ENCODE measurements at regions not wholly inside any gene's neighbourhood (a gene's known extent, or its start where the extent isn't known, plus 50 kb on each side); places are given as distances from the start of the nearest gene placed in this dataset.
"Not testable (repeated sequence)": the region's sequence is repeated elsewhere in the genome, so short reads cannot be mapped to it uniquely, and the experiment has no call there.

DNA sequence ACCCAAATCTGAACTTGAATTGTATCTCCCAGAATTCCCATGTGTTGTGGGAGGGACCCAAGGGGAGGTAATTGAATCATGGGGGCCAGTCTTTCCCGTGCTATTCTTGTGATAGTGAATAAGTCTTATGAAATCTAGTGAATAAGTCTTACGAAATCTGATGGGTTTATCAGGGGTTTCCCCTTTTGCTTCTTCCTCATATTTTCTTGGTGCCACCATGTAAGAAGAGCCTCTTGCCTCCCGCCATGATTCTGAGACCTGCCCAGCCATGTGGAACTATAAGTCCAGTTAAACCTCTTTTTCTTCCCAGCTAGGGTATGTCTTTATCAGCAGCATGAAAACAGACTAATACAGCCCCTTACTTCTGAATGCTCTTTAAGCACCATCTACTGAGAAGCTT is 343.2 kb upstream of the NOX3 start:
- intact Hi-C loops (cut with micrococcal nuclease); H2BK120ac ChIP-seq (ENCODE audit: low read depth, low read length); H3K9ac ChIP-seq (ENCODE audit: low read depth, low read length); POLR2A ChIA-PET (ENCODE audit: unreplicated experiment); H2AFZ ChIP-seq (replicated peaks; ENCODE audit: low read length, poor library complexity); H3K27ac ChIP-seq (ENCODE audit: insufficient read depth, low read length); DNase-seq; H3K56ac ChIP-seq (ENCODE audit: extremely low read depth, insufficient read depth, low read length); H2BK5ac ChIP-seq (ENCODE audit: low read depth, low read length, poor library complexity, severe bottlenecking); BruUV-seq (replicated peaks); H4K20me1 ChIP-seq (ENCODE audit: insufficient read depth, low read length); H3K9me3 ChIP-seq (ENCODE audit: control insufficient read depth, insufficient read depth, low read length); H3K27me3 ChIP-seq (ENCODE audit: control insufficient read depth, insufficient read depth, low read length); H4K8ac ChIP-seq (ENCODE audit: low read depth in 2 of 2, low read length in 2 of 2); H3K79me1 ChIP-seq (ENCODE audit: low read depth in 1 of 2, low read length in 2 of 2); H4K91ac ChIP-seq (ENCODE audit: insufficient read depth, low read depth, low read length); H2AK9ac ChIP-seq (replicated peaks; ENCODE audit: low read depth, low read length, poor library complexity); H3K4ac ChIP-seq (ENCODE audit: low read depth, low read length); dilution Hi-C loops (cut with HindIII; ENCODE audit: low sequenced_read_pairs, unreplicated experiment); H2BK20ac ChIP-seq (ENCODE audit: low read depth, low read length); H4K5ac ChIP-seq (ENCODE audit: low read depth, low read length); in situ Hi-C loops (cut with MboI; ENCODE audit: low sequenced_read_pairs); H3K4me2 ChIP-seq (ENCODE audit: low read depth, low read length); H3K23ac ChIP-seq (ENCODE audit: low read depth, low read length); H2AK5ac ChIP-seq (ENCODE audit: low read depth, low read length); H3K9me1 ChIP-seq (ENCODE audit: insufficient read depth, low read length); H3K36me3 ChIP-seq (ENCODE audit: control insufficient read depth, insufficient read depth, low read length); H3K4me3 ChIP-seq (ENCODE audit: insufficient read depth, low read depth, low read length); CTCF ChIA-PET; ATAC-seq (ENCODE audit: low read depth); H2BK15ac ChIP-seq (ENCODE audit: low read depth, low read length); H3K4me1 ChIP-seq (ENCODE audit: control insufficient read depth, insufficient read depth, low read length); H3K18ac ChIP-seq (ENCODE audit: low read depth, low read length); H3K14ac ChIP-seq (replicated peaks; ENCODE audit: low read depth, low read length): not testable (repeated sequence)
- WGBS, 2 experiments (ENCODE audit: extremely low coverage in 2 of 2, insufficient read length in 1 of 2) = 89% methylated on average over 1 of the region's 3 CpGs; no CpG with 5 or more reads in 1 of the 2 experiments
